COLO668 (cell line): ENCODE measurements at regions not wholly inside any gene's neighbourhood (a gene's known extent, or its start where the extent isn't known, plus 50 kb on each side); places are given as distances from the start of the nearest gene placed in this dataset.

Source experiments
- DNase-seq: peaks from one replicate; lab custom pipeline; 2025; ENCODE audit not compliant: unreplicated experiment; lab: John Stamatoyannopoulos, UW

DNA sequence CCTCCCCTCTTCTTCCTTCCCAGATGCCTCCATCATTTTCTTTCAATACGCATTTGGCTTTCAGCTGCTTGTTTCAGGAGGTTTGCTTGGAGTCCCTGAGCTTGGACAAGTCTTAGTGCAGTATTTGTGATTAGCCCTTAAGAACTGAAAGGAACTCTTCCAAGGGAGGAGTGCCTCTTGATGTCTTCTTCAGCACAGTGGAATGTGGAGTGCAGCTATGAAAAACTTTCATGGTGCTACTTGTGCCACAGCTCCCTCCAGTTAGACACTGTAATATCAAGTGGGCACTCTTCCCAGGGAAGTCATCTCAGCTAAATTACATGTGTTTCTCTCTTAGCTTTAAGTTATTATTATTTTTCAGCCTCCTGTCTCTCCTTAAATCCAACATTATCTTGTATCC lies 173.1 kb downstream of the NECTIN3 start:
- DNase-seq, result no peak

DNA sequence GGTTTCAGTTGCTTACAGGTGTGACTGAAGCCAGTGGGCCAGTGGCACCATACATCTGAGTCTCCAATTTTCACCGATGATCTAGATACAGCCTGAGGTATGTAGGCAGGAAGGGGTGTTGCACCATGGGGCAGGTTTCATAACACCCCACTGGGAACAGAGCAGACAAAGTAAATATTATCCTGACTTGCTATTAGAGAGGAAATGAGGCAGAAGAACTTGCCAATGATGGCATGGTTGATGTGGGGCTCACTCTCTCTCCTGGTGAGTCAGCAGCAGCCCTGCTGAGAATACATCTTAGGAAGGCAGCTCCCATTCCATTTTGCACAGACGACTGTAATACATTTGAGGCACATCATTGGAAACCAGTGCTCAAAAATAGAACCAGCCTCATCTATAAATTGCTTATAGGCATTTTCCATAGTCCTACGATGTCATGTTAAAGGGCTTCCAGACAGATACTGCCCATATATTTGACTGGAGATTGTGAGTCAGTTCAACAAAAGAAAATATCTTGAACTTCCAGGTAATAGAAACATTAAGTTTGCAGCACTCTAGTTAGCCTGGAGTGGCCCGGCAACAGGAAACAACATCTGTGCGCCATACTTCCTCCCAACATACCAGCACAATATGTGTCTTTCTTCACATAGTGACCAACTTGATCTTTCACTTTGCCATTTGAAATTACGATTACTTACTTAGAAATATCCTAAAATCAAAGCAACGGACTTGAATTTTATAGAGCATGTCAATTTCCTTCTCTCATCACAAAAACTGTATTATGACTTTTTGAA lies 175.5 kb downstream of the NECTIN3 start:
- no peak for DNase-seq

DNA sequence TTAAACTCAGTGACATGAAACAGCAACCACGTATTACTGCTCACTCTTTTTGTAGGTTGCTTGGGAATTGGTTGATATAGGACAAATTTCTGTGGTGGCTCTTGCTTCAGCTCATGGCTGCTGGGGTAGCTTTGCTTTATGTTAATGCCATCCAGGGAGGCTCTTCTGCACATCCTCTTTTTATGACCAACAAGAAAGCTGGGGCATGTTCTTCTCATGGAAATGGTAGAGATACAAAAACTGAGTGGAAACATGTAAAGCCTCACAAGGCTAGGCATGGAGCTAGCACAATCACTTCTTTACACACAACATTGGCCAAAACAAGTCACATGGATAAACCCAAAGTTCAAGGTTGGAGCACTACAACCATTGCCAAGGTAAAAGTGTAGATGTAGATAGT lies 176.8 kb downstream of the NECTIN3 start:
- DNase-seq, result no peak

DNA sequence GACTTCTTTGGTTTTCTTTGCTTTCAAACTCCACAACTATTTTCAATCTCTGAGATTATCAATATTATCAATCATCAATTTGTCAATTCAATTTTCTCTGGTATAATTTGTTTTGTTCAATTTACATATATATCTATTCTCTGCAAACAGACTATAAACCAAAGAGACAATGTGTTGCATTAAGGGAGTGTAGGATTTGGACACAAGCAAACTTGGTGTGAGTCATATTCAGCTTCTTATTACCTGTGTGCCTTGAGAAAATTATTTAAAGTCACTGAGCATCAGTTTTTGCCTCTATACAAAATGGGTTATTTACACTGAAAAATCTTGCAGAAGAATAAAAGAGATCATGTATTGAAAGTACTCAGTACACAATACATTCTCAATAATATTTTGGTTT lies 177.8 kb downstream of the NECTIN3 start:
- no peak for DNase-seq

DNA sequence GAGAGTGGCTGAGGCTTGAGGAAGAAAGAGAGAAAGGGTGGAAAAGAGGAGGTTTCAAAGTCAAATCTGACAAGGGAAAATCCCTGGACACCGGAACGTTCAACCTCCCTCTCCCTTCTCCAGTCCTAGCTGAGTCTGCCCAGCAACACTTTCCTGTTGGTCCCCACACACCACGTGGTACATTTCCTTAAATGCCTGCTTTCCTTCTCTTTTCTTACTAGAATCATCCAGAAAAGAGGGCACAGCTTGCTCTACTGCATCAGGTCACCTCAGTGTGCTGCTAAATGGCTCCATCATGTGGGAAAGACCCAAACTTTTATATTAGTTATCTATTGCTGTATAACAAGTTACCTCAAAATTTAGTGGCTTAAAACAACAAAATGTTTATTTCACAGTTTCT lies 181.2 kb downstream of the NECTIN3 start:
- DNase-seq, result no peak

DNA sequence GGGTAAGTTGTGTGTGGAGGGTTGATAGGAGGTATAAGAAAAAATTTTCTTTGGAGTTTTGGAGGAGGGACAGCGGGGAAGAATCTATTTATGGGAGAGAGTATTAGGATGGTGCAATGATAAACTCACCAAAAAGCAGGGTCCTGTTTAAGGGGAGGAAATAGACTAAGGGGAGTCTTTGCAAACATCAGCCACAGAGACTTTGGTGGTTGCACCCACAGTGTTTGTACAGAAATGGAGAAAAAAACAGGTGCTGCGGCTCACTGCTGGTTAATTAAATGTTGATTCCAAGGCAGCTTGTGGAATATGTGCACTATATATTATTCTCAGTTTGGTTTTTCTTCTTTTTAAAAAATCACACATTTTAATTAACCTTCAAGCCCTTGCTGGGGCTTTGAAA lies 182.1 kb downstream of the NECTIN3 start:
- no peak for DNase-seq

DNA sequence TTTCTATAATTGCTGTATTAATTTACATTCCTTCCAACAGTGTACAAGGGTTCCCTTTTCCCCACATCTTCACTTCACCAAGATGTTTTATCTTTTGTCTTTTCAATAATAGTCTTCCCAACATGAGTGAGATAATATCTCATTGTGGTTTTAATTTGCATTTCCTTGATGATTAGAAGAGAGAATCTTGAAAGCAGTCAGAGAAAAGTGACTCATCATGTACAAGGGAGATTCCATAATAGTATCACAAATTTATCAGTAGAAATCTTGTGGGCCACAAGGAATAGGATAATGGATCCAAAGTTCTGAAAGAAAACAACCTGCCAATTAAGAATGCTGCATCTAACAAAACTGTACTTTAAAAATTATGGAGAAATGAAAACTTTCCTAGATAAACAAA lies 189.3 kb downstream of the NECTIN3 start:
- DNase-seq, result no peak

DNA sequence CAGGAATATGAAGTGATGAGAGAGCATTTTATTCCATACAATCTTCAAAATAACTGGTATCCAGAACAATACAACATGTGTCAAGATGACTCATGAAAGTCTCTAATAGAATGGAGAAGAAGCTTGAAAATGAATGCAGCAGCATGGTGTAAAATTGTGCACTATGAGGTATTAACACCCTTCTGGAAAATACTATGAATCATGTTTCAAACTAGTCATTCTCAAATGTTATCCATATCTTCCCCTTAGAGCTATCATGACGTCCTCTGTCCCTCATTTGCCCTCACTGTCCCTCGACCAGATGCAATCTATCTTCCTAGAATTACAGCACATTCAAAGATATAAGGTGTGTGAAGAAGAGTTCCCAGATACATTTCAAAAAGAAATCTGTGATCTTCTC lies 198.2 kb downstream of the NECTIN3 start:
- no peak for DNase-seq

DNA sequence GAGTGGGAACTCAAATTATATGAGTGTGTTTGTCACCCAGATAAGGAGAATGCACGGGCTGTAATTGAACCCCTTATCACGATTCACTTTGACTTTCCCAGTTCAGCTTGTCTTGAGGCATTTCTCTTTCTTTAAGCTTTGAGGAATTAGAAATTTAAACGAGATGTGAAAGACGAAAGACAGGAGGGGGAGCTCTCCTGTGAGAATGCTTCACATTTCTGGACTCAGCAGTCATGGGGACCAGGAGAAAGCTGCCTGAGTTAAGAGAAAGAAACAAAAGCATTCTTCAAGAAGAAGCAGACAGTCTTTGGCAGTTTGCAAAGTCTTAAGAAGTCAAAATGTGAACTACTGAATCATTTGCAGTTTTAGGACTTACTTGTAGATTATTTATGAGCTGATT lies 205.6 kb downstream of the NECTIN3 start:
- no peak for DNase-seq

DNA sequence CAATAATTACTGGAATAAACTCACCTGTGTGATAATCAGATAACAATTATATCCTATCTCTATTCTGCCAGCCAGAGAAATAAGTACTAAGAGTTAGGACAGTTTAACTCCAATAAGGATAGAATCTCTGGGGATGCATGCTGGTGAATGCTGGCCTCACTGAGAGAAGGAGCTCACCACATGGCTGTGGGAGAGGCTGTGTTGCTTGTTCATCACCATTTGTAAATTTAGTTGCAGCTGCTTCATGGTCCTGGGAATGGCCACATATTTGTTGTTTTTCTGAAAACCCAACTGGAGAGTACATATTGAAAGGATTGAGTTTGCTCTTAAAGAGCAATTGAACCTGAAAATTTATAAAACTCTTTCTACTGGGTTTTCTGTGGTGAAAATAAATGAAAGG lies 207.3 kb downstream of the NECTIN3 start:
- DNase-seq, result no peak

DNA sequence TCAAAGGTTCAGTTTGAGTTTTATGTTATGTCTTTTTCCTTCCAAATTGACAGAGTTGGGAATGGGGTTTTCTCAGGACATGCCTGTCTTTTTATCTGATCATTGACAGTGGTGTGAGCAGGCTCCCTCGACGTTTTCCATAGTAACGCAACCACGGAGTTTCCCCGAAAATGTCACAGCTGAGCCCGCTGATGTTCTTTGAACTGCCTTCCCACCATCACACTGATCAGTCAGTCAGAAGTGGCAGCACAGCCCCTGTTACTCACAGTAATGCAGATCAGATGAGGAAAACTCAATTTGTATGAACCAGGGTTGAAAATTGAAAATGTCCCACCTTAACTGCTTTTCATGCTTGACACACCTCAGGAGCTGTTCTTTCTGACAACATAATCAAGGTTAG lies 210.4 kb downstream of the NECTIN3 start:
- DNase-seq, result no peak

DNA sequence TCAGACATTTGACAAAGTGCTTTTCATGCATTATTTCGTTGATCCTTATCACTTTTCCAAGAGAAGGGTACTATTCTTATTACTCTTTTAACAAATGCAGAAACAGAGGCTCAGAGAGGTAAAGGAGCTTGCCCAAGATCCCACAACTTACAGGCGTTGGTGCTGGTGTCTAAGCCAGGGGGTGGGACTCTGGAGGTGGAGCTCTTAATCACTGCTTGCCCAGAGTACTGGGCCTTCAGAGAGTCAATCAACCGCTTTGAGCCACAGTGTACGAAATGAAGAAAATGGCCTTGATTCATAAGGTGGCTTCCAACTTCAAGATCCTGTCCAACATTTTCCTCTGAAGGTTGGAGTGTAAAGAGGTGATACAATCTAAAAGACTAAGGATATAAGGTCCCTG lies 211.5 kb downstream of the NECTIN3 start:
- DNase-seq, result no peak

DNA sequence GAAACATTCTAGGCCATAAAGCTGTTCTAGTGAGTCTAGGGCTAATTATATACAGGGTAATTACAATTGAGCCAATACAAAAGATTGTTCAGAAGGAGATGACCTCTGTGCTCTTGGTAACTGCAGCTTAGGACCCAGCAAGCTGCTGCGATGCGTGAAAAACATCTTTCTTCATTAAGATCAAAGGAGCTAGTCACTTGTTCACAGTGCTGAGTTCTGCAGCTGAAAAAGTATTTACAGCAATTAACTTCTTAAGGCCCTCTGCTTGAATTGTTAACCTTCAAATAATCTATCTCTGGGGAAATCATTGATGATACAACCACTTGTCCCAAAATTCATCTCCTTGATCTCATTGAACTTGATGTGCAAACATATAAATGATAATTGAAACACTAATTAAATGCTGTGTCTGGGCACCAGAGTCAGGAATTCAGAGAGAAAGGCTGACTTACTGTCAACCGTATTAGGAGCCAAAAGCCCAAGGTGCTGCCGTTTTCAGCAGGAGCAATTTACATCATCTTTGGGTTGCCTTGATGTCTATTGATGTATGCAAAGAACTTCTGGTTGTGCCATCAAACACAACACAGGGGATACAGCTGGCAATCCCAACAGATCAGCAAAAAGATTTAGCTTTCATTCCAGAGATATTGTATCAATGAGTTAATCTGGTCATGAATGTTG lies 213.0 kb downstream of the NECTIN3 start:
- DNase-seq, result no peak

DNA sequence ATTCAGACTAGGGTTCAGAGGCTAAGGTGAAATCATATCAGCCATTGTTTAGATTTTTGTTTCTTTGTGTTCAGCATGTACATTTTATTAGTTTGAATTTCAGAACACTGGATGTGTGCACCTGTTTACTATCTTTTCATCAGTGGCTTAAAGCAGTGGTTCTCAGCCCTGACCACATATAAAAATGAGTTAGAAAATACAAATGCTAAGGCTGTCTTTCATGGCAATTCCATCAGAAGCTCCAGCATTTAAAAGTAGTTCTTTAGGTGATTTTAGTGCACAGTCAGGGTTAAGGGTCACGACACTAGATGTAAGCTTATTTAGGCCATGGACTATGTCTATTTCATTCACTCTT lies 213.5 kb downstream of the NECTIN3 start:
- DNase-seq, result no peak

DNA sequence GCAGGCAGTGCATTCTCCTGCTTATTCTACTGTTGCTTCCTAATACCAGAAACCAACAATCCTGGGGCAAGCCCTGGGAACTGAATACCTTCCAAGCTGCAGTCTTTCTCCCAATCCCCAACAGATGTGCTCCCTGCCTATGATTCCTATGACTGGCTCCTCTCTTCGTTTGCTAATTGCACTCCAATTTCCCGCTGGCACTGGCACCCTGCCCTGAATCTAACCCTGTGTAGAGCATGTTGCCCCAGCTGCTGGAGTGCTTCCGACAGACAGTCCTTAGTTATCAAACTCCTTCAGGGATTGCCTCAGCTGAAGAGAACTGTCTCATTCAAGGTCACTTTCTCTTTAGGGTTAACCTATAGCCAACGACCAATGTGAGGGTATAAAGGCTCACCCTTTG lies 214.1 kb downstream of the NECTIN3 start:
- DNase-seq, result no peak

DNA sequence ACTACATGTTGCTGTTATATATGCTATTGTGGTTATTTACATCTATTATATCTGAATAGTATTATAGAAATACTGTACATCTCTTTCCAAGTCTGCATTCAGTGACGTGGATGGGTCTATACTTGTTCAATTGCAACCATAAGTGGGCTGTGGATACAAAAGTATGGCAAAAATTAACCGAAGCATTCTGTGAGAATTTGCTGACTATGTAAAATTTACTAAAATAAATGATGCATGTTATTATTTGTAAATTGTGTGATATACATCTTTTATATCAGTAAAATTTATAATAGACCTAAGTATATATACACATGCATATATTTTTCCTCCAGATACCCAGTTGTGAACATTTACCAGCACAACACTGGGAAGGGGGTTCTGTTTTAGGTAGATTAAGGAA lies 215.1 kb downstream of the NECTIN3 start:
- DNase-seq, result no peak

DNA sequence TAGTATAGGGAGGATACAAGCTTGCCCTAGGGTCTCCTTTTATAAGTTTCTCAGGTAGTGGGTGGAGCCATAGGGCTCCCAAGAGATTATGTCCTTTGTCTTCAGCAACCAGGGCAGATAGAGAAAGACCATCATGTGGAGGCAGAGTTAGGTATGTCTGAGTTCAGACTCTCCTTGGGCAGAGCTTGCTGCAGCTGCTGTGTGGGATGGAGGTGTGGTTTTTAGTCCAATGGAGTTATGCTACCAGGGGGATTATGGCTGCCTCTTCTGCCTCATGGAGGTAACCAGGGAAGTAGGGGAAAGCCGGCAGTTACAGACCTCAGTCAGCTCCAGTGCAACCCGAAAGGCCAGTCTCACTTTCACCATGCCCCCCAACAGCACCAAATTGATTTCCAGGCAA lies 220.5 kb downstream of the NECTIN3 start:
- no peak for DNase-seq

DNA sequence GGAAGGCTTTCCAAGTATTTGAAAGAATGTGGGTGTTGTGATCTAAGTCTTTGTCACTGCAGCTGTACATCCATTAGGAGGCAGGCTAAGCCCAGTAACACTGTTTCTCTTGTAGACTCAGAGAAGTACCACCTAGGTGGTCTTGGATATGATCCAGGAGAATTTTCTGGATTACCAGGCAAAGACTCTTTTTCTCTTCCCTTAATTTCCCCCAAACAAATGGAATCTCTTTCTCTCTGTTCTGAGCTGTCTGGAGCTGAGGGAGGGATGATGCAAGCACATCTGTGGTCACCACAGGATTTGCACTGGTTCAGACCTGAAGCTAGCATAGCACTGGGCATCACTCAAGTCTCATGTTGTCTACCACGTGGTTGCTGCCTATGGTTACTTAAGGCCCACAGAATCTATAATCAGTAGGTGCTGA lies 227.6 kb downstream of the NECTIN3 start:
- no peak for DNase-seq

DNA sequence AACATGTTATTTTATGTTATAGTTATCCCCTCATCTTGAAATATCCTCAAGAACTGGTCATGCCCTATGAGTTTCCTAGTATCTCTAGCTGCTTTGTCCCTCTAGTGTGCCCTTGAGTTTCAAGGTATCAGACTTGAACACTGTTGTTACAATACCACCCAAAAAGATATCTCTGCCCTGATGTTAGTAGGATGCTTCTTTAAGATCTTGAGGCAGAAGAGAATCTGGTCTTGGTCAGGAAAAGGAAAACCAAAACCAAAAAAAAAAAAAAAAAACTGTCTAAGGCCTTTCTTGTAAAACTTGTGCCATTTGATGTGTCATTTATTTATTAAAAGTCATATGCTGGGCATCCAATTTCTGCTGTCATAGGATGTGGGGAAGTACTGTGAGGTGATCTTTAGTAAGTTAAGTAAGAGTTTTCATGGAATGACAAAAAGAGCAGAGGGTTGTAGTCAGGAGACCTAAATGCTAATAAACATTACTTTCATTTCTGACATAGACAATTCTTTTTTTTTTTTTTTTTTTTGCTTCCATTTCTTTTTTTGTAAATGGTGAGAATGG lies 229.7 kb downstream of the NECTIN3 start:
- no peak for DNase-seq

DNA sequence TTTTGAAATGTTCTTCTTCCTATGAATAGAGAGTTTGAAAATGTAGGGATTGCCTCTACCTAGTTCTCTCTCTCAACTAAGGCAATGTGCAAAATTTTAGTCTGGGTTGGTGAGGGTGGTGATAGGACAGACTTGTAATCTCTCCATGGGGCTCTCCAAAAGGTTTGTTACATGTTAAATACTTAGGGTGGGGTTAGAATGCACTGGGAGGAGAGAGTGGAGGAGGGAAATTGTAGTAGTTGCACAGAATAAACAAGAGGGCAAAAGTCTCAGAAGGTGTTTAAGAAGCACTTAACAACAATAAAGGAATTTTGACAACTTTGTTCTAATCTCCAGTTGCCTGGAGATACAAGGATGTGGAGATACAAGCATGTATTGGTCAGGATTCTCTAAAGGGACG lies 230.4 kb downstream of the NECTIN3 start:
- no peak for DNase-seq

DNA sequence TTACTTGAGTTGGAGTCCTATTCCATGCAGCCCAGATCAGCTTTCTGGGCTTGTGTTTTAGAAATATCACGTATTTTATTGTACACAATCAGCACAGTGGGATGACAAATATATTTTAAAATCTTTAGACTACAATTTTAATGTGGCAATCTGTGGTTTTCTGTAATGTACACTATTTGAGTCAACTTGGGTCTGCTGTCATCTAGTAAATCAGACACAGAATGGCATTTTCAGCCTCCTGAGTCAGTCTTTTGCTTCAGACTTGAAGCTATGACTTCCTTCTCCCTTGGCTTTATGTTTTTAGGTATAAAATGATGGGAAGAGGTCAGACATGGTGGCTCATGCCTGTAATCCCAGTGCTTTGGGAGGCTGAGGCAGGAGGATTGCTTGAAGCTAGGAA lies 232.1 kb downstream of the NECTIN3 start:
- no peak for DNase-seq

DNA sequence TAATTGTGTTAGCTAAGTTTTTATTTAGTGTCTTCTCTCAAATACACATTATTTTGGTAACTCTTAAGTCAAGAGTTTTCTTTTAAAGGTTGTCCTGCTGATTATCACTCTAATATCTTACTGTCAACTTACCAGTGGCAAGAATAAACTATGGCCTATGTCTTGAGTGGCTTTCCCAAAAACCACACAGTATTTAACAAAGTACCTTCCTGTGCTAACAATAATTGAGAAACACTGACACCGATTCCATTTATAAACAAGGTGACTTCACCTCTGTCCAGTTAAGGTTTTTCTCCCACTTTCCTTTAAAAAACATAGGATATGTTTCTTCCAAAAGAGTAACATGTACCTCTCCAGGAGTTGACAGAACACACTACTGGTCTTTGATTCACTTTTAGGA lies 234.3 kb upstream of the CD96 start:
- no peak for DNase-seq

DNA sequence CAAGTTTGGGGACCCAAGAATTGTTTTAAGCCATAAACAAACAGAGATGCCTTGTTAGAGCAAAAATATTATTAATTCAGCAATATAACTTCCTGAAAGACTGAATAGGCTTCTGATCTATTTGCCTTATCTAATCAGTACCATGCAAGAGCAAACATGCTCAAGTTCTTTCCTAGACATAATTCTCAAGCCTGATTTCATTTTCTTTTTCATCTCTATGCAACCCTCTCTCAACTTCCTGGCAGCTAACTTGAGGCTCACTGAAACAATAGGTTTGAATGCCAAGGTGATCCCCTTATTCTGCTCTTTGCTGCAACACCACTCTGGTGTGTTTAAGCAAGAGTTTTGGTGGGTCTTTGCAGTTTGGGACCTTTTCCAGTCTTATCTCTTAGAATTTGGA lies 230.9 kb upstream of the CD96 start:
- DNase-seq, result no peak
